H9 (cell line): ENCODE measurements at regions not wholly inside any gene's neighbourhood (a gene's known extent, or its start where the extent isn't known, plus 50 kb on each side); places are given as distances from the start of the nearest gene placed in this dataset.

Experiments used
- DNase-seq: peaks from one replicate; pipeline ENCODE4 v3.0.0-alpha.2; 2017
- H2AFZ ChIP-seq: one replicate; pipeline ENCODE4 v1.6.1; 2013; ENCODE audit warnings: mild to moderate bottlenecking, low read length, control low read depth, moderate library complexity
- H2AK5ac ChIP-seq: 2 replicates; pipeline ENCODE4 v1.6.1; 2013; ENCODE audit warnings: low read length, control low read depth, mixed read lengths; ENCODE audit not compliant: insufficient read length
- H2BK120ac ChIP-seq: one replicate; pipeline ENCODE4 v1.6.1; 2013; ENCODE audit warnings: low read depth, mild to moderate bottlenecking, low read length, control low read depth, inconsistent platforms; ENCODE audit not compliant: poor library complexity, severe bottlenecking
- H2BK12ac ChIP-seq: 2 replicates; pipeline ENCODE4 v1.6.1; 2013; ENCODE audit warnings: low read length, control low read depth, mixed read lengths, low read depth; ENCODE audit not compliant: insufficient read length
- H2BK15ac ChIP-seq: 2 replicates; pipeline ENCODE4 v1.6.1; 2013; ENCODE audit warnings: low read depth, low read length, control low read depth
- H2BK20ac ChIP-seq: one replicate; pipeline ENCODE4 v1.6.1; 2013; ENCODE audit warnings: low read depth, mild to moderate bottlenecking, low read length, control low read depth, inconsistent platforms; ENCODE audit not compliant: poor library complexity, severe bottlenecking
- H2BK5ac ChIP-seq: 2 replicates; pipeline ENCODE4 v1.6.1; 2013; ENCODE audit warnings: low read length, control low read depth, mixed read lengths; ENCODE audit not compliant: insufficient read length
- H3K14ac ChIP-seq: 2 replicates; pipeline ENCODE4 v1.6.1; 2013; ENCODE audit warnings: low read length, control low read depth; ENCODE audit not compliant: insufficient read depth
- H3K18ac ChIP-seq: 2 replicates; pipeline ENCODE4 v1.6.1; 2013; ENCODE audit warnings: low read depth, mild to moderate bottlenecking, mixed read lengths, low read length, control low read depth; ENCODE audit not compliant: insufficient read length
- H3K23ac ChIP-seq: 2 replicates; pipeline ENCODE4 v1.6.1; 2013; ENCODE audit warnings: low read length, control low read depth, mixed read lengths, low read depth; ENCODE audit not compliant: insufficient read length
- H3K23me2 ChIP-seq: 2 replicates; pipeline ENCODE4 v1.6.1; 2013; ENCODE audit warnings: low read depth, mild to moderate bottlenecking, mixed read lengths, low read length, control low read depth; ENCODE audit not compliant: insufficient read length, poor library complexity, severe bottlenecking
- H3K27ac ChIP-seq: 2 replicates; pipeline ENCODE4 v1.5.1; 2013; ENCODE audit warnings: low read length, control low read depth, mixed read lengths, low read depth; ENCODE audit not compliant: insufficient read length
- H3K27me3 ChIP-seq: 2 replicates; pipeline ENCODE4 v1.6.1; 2013; ENCODE audit warnings: low read length, control low read depth, inconsistent platforms; ENCODE audit not compliant: insufficient read depth
- H3K4ac ChIP-seq: 2 replicates; pipeline ENCODE4 v1.6.1; 2013; ENCODE audit warnings: low read depth, mild to moderate bottlenecking, control low read depth, inconsistent platforms, low read length, moderate library complexity
- H3K4me1 ChIP-seq: 2 replicates; pipeline ENCODE4 v1.6.1; 2013; ENCODE audit warnings: low read length, control low read depth, inconsistent platforms; ENCODE audit not compliant: insufficient read depth
- H3K4me2 ChIP-seq: 2 replicates; pipeline ENCODE4 v1.6.1; 2013; ENCODE audit warnings: low read length, control low read depth, mixed read lengths; ENCODE audit not compliant: insufficient read length, insufficient read depth
- H3K56ac ChIP-seq: 2 replicates; pipeline ENCODE4 v1.6.1; 2013; ENCODE audit warnings: low read depth, mild to moderate bottlenecking, mixed read lengths, low read length, control low read depth; ENCODE audit not compliant: insufficient read length
- H3K79me1 ChIP-seq: 2 replicates; pipeline ENCODE4 v1.6.1; 2013; ENCODE audit warnings: low read depth, mild to moderate bottlenecking, moderate library complexity, low read length, control low read depth, inconsistent platforms; ENCODE audit not compliant: insufficient read depth, poor library complexity, severe bottlenecking
- H3K79me2 ChIP-seq: 2 replicates; pipeline ENCODE4 v1.6.1; 2013; ENCODE audit warnings: low read length, control low read depth, inconsistent platforms; ENCODE audit not compliant: insufficient read depth
- H3K9ac ChIP-seq: 2 replicates; pipeline ENCODE4 v1.6.1; 2013; ENCODE audit warnings: low read length, control low read depth, mixed read lengths; ENCODE audit not compliant: insufficient read length; ENCODE audit errors: extremely low read depth
- H3K9me3 ChIP-seq: one replicate; pipeline ENCODE4 v1.6.1; 2013; ENCODE audit warnings: low read depth, low read length, inconsistent platforms; ENCODE audit not compliant: control insufficient read depth
- H3T11ph ChIP-seq: one replicate; pipeline ENCODE4 v1.6.1; 2013; ENCODE audit warnings: mild to moderate bottlenecking, low read length, control low read depth, inconsistent platforms
- H4K20me1 ChIP-seq: one replicate; pipeline ENCODE4 v1.6.1; 2013; ENCODE audit not compliant: control insufficient read depth, insufficient read length, insufficient read depth
- H4K5ac ChIP-seq: 2 replicates; pipeline ENCODE4 v1.6.1; 2013; ENCODE audit warnings: low read depth, mild to moderate bottlenecking, mixed read lengths, low read length, control low read depth; ENCODE audit not compliant: insufficient read length
- H4K8ac ChIP-seq: replicated peaks from 2 replicates; pipeline ENCODE4 v1.6.1; 2013; ENCODE audit warnings: low read length, control low read depth, mixed read lengths, low read depth; ENCODE audit not compliant: insufficient read length
- H4K91ac ChIP-seq: 2 replicates; pipeline ENCODE4 v1.6.1; 2013; ENCODE audit warnings: low read depth, mild to moderate bottlenecking, moderate library complexity, mixed read lengths, low read length, control low read depth; ENCODE audit not compliant: insufficient read length
- H3K27ac Mint-ChIP-seq, 3 experiments: 2 replicates in 2 of 3; 3 replicates in 1 of 3; pipeline ENCODE4 v1.8.0; 2020 to 2021; ENCODE audit warnings: mixed read lengths in 3 of 3, mild to moderate bottlenecking in 1 of 3, moderate library complexity in 1 of 3
- H3K27me3 Mint-ChIP-seq: 2 replicates; pipeline ENCODE4 v1.8.0; 2021; ENCODE audit warnings: low read depth, mild to moderate bottlenecking, moderate library complexity, mixed read lengths
- H3K36me3 Mint-ChIP-seq, 3 experiments: 2 replicates in 2 of 3; 3 replicates in 1 of 3; pipeline ENCODE4 v1.8.0; 2020 to 2021; ENCODE audit warnings: low read depth in 3 of 3, mixed read lengths in 3 of 3; ENCODE audit not compliant: insufficient read depth in 1 of 3
- H3K4me1 Mint-ChIP-seq, 2 experiments: 2 replicates each; pipeline ENCODE4 v1.8.0; 2020; ENCODE audit warnings: mixed read lengths in 2 of 2
- H3K4me3 Mint-ChIP-seq, 2 experiments: 2 replicates in 1 of 2; 3 replicates in 1 of 2; pipeline ENCODE4 v1.8.0; 2020 to 2021; ENCODE audit warnings: mild to moderate bottlenecking in 2 of 2, mixed read lengths in 2 of 2, moderate library complexity in 1 of 2
- H3K9me3 Mint-ChIP-seq, 2 experiments: 2 replicates in 1 of 2; 3 replicates in 1 of 2; pipeline ENCODE4 v1.8.0; 2020; ENCODE audit warnings: mild to moderate bottlenecking in 2 of 2, mixed read lengths in 2 of 2, moderate library complexity in 1 of 2
- CTCF ChIP-seq: fragments of 200-600 bp; sonication (generic); conservative IDR thresholded peaks from 3 replicates; pipeline ENCODE4 v1.8.0; 2021; ENCODE audit warnings: antibody characterized with exemption, mild to moderate bottlenecking
- WGBS: extraction: QIAGEN DNeasy Blood & Tissue Kit; methylation state at CpG from one replicate; pipeline ENCODE4 v1.1.7; 2013; ENCODE audit warnings: missing lambda C conversion rate, low lambda C conversion rate, mixed read lengths; ENCODE audit not compliant: insufficient read length; ENCODE audit errors: extremely low coverage; 5-methylcytosine and 5-hydroxymethylcytosine counted together

GRCh38 chr11:28545536-28545935 is 437.3 kb downstream of the METTL15 start:
- no peak for DNase-seq
- Histone ChIP-seq H3K9me3 (no peaks in the 10 kb centered on the region), H2BK5ac (no peak overlapping the region), H2BK12ac (no peak overlapping the region), H3K4me2 (no peak overlapping the region), H3K23ac (no peak overlapping the region), H4K91ac (no peak overlapping the region), H3T11ph (no peak overlapping the region), H3K23me2 (no peaks in the 10 kb centered on the region), H3K4ac (no peak overlapping the region), H3K79me2 (no peaks in the 10 kb centered on the region), H3K79me1 (no peaks in the 10 kb centered on the region), H2AK5ac (no peak overlapping the region), H3K27me3 (no peaks in the 10 kb centered on the region; the same call in 1 of the 2 replicates), H4K8ac (no peak overlapping the region), H3K27ac (no peak overlapping the region), H3K9ac (no peak overlapping the region), H4K20me1 (no peaks in the 10 kb centered on the region), H3K14ac (no peak overlapping the region), H3K18ac (no peak overlapping the region), H2BK120ac (no peak overlapping the region), H3K56ac (no peak overlapping the region), H2AFZ (no peak overlapping the region), H2BK15ac (no peak overlapping the region), H2BK20ac (no peak overlapping the region), H4K5ac (no peak overlapping the region), H3K4me1 (no peaks in the 10 kb centered on the region)
- no peaks in the 10 kb centered on the region for H3K9me3 Mint-ChIP-seq
- no peaks in the 10 kb centered on the region for H3K36me3 Mint-ChIP-seq
- no CpG with 5 or more reads among the region's 1 CpG for WGBS
- H3K27me3 Mint-ChIP-seq: no peaks in the 10 kb centered on the region
- H3K27ac Mint-ChIP-seq: no peak overlapping the region
- no peak for TF ChIP-seq CTCF
- peaks cover 6 to 9% of the 10 kb centered on the region in 2 experiments for H3K4me1 Mint-ChIP-seq
- no peak overlapping the region for H3K4me3 Mint-ChIP-seq
